NCI-H2227 (cell line): ENCODE measurements at regions not wholly inside any gene's neighbourhood (a gene's known extent, or its start where the extent isn't known, plus 50 kb on each side); places are given as distances from the start of the nearest gene placed in this dataset.

Source experiments
- DNase-seq: peaks from one replicate; lab custom pipeline; 2025; ENCODE audit not compliant: unreplicated experiment; lab: John Stamatoyannopoulos, UW

- no peak for DNase-seq
Measured at GRCh38 chr5:7330256-7330655, 65.7 kb upstream of the ADCY2 start.

- no peak for DNase-seq
Measured at GRCh38 chr5:7331131-7331530, 64.8 kb upstream of the ADCY2 start.
